ENCODE measurements at regions not wholly inside any gene's neighbourhood (a gene's known extent, or its start where the extent isn't known, plus 50 kb on each side); places are given as distances from the start of the nearest gene placed in this dataset.

GRCh38 chr16:51418258-51418657, 267.2 kb upstream of the SALL1 start:
- TF ChIP-seq Cebpa-rat (IDR thresholded peaks at IDR 0.05): no peak
- Histone ChIP-seq H3K27ac (no peak overlapping the region), H3K4me1 (no peaks in the 10 kb centered on the region), H3K27me3 (no peaks in the 10 kb centered on the region), H4K20me1 (no peaks in the 10 kb centered on the region), H3K4me2 (no peak overlapping the region), H3K9ac (no peak overlapping the region), H3K36me3 (no peaks in the 10 kb centered on the region), H3K9me3 (no peaks in the 10 kb centered on the region), H3K4me3 (no peak overlapping the region)

DNA sequence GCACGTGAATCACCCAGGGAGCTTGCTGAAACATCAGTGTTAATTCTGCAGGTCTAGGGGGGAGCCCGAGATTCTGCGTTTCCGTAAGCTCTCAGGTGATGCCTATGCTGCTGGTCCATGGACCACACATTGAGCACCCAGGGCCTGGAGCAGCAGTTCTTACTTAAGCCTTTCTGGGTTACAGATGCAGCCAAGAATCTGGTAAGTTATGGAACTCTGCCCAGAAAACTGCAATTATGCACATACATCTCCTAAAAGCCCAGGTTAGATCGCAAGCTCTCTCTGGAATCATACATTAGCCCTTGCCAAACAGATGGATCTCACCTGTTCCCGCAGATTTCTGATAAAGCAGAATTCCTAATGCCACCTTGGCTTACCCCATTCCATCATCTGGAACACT, 265.9 kb upstream of the SALL1 start:
- no peaks in the 10 kb centered on the region for H3K4me1 ChIP-seq
- TF ChIP-seq Cebpa-rat (IDR thresholded peaks at IDR 0.05): no peak
- no peaks in the 10 kb centered on the region for H3K36me3 ChIP-seq
- H4K20me1 ChIP-seq: no peaks in the 10 kb centered on the region
- no peak overlapping the region for H3K9ac ChIP-seq
- no peaks in the 10 kb centered on the region for H3K9me3 ChIP-seq
- H3K4me3 ChIP-seq: no peak overlapping the region
- H3K27me3 ChIP-seq: no peaks in the 10 kb centered on the region
- no peak overlapping the region for H3K4me2 ChIP-seq
- no peak overlapping the region for H3K27ac ChIP-seq

- no peak for TF ChIP-seq Cebpa-rat (IDR thresholded peaks at IDR 0.05)
- H3K27me3 ChIP-seq: no peaks in the 10 kb centered on the region
- no peaks in the 10 kb centered on the region for H3K4me1 ChIP-seq
- H3K36me3 ChIP-seq: no peaks in the 10 kb centered on the region
- H3K27ac ChIP-seq: no peak overlapping the region
- no peak overlapping the region for H3K4me2 ChIP-seq
- no peaks in the 10 kb centered on the region for H3K9me3 ChIP-seq
- H3K4me3 ChIP-seq: no peak overlapping the region
- no peaks in the 10 kb centered on the region for H4K20me1 ChIP-seq
- no peak overlapping the region for H3K9ac ChIP-seq
Measured at GRCh38 chr16:51410125-51410524, 259.1 kb upstream of the SALL1 start.

DNA sequence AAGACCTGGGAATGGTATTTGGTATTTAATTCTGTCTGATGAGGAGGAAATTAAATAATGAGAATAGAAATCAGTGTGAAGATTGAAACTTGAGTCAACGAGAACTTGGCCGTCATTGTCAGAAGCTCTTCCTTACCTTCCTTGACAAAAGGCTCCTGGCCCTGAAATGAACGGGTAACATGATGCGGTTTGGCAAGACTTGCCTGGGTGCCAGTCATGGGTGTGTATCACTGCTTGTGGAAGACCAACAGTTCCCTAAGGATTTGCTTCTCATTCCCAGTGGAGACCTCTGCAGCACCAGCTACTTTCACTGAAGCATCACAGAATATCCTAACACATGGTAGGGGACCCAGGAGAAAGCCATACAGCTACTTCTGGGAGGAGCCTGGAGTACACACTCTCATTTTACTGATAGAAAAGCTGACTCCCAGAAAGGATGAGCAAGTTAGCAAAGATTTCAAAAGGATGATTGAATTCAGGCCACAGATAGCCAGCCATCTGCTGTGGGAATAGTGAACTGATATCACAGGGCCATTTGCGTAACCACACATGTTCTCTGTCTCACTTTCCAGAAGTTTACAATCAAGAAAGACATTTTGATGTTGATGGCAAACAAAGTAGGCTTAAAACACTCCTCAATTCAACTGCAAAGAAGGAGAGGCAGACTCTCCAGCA, 258.1 kb upstream of the SALL1 start:
- Histone ChIP-seq H4K20me1 (no peaks in the 10 kb centered on the region), H3K4me3 (no peak overlapping the region), H3K27me3 (no peaks in the 10 kb centered on the region), H3K27ac (no peak overlapping the region), H3K9me3 (no peaks in the 10 kb centered on the region), H3K9ac (no peak overlapping the region), H3K4me2 (no peak overlapping the region), H3K36me3 (no peaks in the 10 kb centered on the region), H3K4me1 (no peaks in the 10 kb centered on the region)
- TF ChIP-seq Cebpa-rat (IDR thresholded peaks at IDR 0.05): no peak

GRCh38 chr16:51408357-51408756, 257.3 kb upstream of the SALL1 start:
- Histone ChIP-seq H3K4me3 (no peak overlapping the region), H3K4me2 (no peak overlapping the region), H3K27ac (no peak overlapping the region), H3K4me1 (no peaks in the 10 kb centered on the region), H3K9me3 (no peaks in the 10 kb centered on the region), H3K27me3 (no peaks in the 10 kb centered on the region), H4K20me1 (no peaks in the 10 kb centered on the region), H3K9ac (no peak overlapping the region), H3K36me3 (no peaks in the 10 kb centered on the region)
- TF ChIP-seq Cebpa-rat (IDR thresholded peaks at IDR 0.05): no peak

DNA sequence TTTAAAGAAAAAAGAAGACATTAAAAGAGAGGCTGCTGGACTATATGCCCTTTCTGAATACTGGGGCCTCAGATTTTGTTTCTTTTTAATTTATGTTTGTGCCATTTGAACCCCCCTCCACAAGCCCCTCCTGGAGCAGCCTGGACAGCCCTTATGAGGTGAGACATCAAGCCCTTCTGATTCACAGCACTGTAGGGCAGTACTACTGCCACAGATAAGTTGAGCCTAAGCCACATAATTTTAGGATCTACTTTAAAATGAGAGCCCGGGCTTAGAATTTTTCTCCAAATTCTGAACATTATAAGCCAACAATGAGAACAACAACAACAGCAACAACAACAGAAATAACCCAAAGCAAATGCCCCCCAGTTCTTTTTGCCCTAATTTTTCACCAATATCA, 256.9 kb upstream of the SALL1 start:
- no peak for TF ChIP-seq Cebpa-rat (IDR thresholded peaks at IDR 0.05)
- no peak overlapping the region for H3K4me2 ChIP-seq

GRCh38 chr16:51407199-51407598, 256.1 kb upstream of the SALL1 start:
- Histone ChIP-seq H4K20me1 (no peaks in the 10 kb centered on the region), H3K36me3 (no peaks in the 10 kb centered on the region), H3K9me3 (no peaks in the 10 kb centered on the region), H3K9ac (no peak overlapping the region), H3K4me3 (no peak overlapping the region), H3K4me1 (no peaks in the 10 kb centered on the region), H3K27me3 (no peaks in the 10 kb centered on the region), H3K27ac (no peak overlapping the region), H3K4me2 (no peak overlapping the region)
- TF ChIP-seq Cebpa-rat (IDR thresholded peaks at IDR 0.05): no peak

More for the DNA sequence above, 256.9 kb upstream of the SALL1 start:
- H3K36me3 ChIP-seq: no peaks in the 10 kb centered on the region
- H4K20me1 ChIP-seq: no peaks in the 10 kb centered on the region
- no peak overlapping the region for H3K27ac ChIP-seq
- no peaks in the 10 kb centered on the region for H3K9me3 ChIP-seq
- H3K27me3 ChIP-seq: no peaks in the 10 kb centered on the region
- H3K4me1 ChIP-seq: no peaks in the 10 kb centered on the region
- no peak overlapping the region for H3K9ac ChIP-seq
- no peak overlapping the region for H3K4me3 ChIP-seq

DNA sequence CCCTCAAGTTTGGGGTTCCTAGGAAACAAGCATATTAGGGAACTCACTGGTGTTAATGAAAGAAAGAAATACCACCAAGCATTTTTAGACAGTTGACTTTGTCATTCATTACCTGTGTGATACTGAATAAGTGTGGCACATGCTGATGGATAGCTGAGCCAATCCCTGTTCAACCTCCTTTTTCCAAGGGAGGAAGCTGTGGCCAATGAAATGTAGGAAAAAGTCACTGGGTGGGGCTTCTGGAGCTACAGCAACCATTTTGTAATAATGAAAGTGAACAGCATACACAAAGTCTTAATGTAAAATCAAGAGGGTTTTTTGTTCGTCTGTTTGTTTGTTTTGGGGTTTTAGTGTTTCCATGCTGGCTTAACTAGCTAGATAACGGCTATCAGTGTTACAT, 254.3 kb upstream of the SALL1 start:
- TF ChIP-seq Cebpa-rat (IDR thresholded peaks at IDR 0.05): no peak
- H3K9ac ChIP-seq: no peak overlapping the region
- no peaks in the 10 kb centered on the region for H3K27me3 ChIP-seq
- H3K4me3 ChIP-seq: no peak overlapping the region
- no peaks in the 10 kb centered on the region for H3K9me3 ChIP-seq
- no peak overlapping the region for H3K4me2 ChIP-seq
- no peak overlapping the region for H3K27ac ChIP-seq
- no peaks in the 10 kb centered on the region for H3K4me1 ChIP-seq
- H3K36me3 ChIP-seq: no peaks in the 10 kb centered on the region
- H4K20me1 ChIP-seq: no peaks in the 10 kb centered on the region

DNA sequence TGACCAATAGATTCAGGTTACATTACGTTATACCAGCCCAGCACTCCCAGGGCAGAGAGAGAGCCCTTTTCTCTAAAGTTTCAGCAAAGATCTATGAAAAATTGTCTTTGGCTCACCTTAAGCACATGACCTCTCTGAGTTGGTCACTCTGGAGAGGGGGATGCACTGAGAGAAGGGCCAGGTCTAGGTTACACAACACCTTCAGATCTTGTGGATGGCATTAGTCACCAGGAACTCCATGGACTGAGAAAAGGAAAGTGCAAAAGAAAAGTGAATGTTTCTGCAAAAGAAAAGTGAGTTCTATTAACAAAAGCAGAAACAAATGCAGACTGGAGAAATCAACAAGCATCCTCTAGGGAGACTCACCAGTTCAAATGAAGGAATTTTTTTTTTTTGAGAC, 253.3 kb upstream of the SALL1 start:
- no peak for TF ChIP-seq Cebpa-rat (IDR thresholded peaks at IDR 0.05)
- H3K4me2 ChIP-seq: no peak overlapping the region
- H3K4me3 ChIP-seq: no peak overlapping the region
- no peaks in the 10 kb centered on the region for H4K20me1 ChIP-seq
- no peaks in the 10 kb centered on the region for H3K9me3 ChIP-seq
- H3K27ac ChIP-seq: no peak overlapping the region
- no peaks in the 10 kb centered on the region for H3K4me1 ChIP-seq
- no peaks in the 10 kb centered on the region for H3K27me3 ChIP-seq
- no peaks in the 10 kb centered on the region for H3K36me3 ChIP-seq
- no peak overlapping the region for H3K9ac ChIP-seq

DNA sequence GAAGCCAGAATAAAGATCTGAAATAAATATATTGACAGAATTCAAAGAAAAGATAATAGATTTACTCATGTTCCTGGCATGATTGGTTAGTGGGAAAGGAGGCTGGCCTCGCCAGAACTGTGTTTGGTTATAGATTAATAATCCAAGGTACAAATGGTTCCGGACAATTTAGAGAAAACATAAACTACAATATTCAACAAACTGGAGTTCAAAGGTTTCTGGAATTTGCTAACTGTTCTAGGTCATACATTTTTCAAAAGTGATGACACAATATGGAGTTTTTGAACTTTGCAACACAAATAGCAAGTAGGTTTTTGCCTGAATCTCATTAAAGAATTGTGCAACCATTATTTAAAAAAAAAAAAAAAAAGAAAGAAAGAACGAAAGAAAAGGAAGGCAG, 251.7 kb upstream of the SALL1 start:
- Histone ChIP-seq H4K20me1 (no peaks in the 10 kb centered on the region), H3K4me2 (no peak overlapping the region), H3K27me3 (no peaks in the 10 kb centered on the region), H3K4me3 (no peak overlapping the region), H3K27ac (no peak overlapping the region), H3K36me3 (no peaks in the 10 kb centered on the region), H3K9me3 (no peaks in the 10 kb centered on the region), H3K9ac (no peak overlapping the region), H3K4me1 (no peaks in the 10 kb centered on the region)
- no peak for TF ChIP-seq Cebpa-rat (IDR thresholded peaks at IDR 0.05)

- no peaks in the 10 kb centered on the region for H3K4me1 ChIP-seq
- H3K9me3 ChIP-seq: peaks cover 3% of the 10 kb centered on the region; the same call in 1 of the 2 replicates
- no peaks in the 10 kb centered on the region for H3K36me3 ChIP-seq
- H3K27me3 ChIP-seq: no peaks in the 10 kb centered on the region
- no peak overlapping the region for H3K4me2 ChIP-seq
- H3K9ac ChIP-seq: no peak overlapping the region
- TF ChIP-seq Cebpa-rat (IDR thresholded peaks at IDR 0.05): no peak
- no peak overlapping the region for H3K27ac ChIP-seq
- no peaks in the 10 kb centered on the region for H4K20me1 ChIP-seq
- H3K4me3 ChIP-seq: no peak overlapping the region
Measured at GRCh38 chr16:51402298-51402697, 251.2 kb upstream of the SALL1 start.
